HG03521 (cell line): ENCODE measurements at regions not wholly inside any gene's neighbourhood (a gene's known extent, or its start where the extent isn't known, plus 50 kb on each side); places are given as distances from the start of the nearest gene placed in this dataset.

Experiments used
- ATAC-seq: cut with Tn5 transposase; IDR thresholded peaks from one replicate; pipeline ENCODE4 v1.9.1; 2021; ENCODE audit warnings: mild to moderate bottlenecking, moderate library complexity; ENCODE audit not compliant: unreplicated experiment

GRCh38 chr14:38850664-38851063 is 252.4 kb downstream of the SEC23A start:
- no peak for ATAC-seq

GRCh38 chr14:38848243-38848935 is 254.6 kb downstream of the SEC23A start:
- ATAC-seq = no peak

DNA sequence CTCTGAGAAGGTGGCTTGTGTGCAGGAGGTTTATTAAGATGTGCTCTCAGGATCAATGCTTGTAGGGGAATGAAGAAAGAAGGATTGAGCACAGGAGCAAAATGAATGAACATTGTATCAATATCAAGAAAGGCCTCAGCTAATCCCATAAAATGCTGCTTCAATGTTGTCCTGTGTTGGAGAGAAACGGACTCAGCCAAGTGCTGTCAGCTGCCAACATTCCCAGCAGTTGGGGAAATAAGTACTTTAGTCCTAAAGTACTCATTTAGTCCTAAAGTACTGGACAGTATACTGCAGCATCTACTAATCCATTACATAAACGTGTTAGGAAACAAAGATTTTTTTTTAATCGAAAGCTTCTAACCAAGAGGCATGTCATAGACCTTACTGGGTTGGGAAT is 255.9 kb downstream of the SEC23A start:
- ATAC-seq = no peak

- no peak for ATAC-seq
These were observed 263.2 kb downstream of the SEC23A start for GRCh38 chr14:38839694-38840365.

- ATAC-seq = no peak
These were observed 264.1 kb downstream of the SEC23A start for GRCh38 chr14:38838979-38839323.

DNA sequence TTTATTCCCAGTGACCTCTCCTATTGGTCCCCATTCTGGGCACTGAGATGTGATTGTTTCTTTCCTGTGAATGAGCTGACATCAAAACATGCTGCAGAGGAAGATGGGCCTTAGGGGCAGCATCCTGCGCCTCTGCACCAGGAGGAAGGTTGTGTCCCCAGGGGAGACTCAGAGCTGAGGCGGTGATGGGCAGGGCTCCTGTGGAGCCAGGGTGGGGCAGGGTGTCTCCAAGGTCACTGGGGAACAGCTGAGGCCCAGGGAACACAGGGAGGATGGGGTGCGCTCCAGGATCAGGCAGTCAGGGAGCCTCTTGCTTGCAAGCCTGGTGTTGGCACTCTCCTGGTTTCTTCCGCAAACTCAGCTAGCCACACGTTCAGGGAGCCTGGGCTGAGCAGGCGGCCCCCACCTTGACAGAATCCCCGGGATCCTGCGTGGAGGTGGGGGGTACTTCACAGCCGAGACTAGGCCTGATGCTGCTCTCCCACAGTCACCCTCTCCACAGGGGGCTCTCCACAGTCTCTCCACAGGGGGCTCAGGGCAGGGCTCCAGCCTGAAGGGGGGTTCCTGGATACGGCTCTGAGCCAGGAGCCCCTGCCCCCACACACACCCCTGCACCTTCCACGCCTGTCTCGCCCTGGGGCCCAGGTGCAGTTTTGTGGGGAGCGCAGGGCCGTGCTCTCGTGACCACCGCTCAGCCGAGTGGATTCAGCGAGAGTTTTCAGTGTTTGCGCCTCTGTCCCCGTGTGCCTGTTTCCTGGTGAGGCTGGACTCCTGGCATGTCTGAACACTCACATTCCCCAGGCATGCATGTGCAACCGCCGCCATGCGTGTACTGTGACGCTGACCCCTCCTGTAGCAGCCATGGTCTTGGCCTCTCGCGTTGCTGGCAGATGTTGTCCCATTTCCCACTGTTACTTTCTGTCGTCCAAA is 264.7 kb downstream of the SEC23A start:
- no peak for ATAC-seq

DNA sequence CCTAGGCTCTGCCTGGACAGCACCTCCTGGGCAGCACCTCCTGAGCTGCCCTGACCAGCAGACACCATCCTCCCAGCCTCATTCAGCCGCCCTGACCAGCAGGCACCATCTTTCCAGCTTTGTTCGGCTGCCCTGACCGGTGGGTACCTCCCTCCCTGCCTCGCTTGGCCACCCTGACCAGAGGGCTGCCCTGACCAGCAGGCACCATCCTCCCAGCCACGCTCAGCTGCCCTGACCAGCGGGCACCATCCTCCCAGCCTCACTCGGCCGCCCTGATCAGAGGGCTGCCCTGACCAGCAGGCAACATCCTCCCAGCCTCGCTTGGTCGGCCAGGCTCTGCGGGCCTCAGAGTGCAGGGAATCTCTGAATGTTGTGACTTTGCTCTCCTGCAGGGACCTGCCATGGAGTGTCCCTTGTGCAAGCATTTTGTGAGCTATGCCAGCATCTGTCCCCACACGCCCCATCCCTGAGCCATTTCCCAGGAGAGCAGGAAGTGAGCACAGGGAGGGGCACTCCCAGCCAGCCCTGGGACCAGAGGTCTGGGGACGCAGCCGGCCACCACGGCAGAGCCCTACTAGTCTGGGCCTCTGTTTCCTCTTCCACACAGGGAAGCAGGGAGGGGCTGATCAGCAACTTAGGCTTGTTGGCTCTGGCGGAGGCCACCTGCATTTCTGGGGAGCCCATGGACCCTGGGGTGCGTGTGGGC is 265.5 kb downstream of the SEC23A start:
- ATAC-seq = no peak

DNA sequence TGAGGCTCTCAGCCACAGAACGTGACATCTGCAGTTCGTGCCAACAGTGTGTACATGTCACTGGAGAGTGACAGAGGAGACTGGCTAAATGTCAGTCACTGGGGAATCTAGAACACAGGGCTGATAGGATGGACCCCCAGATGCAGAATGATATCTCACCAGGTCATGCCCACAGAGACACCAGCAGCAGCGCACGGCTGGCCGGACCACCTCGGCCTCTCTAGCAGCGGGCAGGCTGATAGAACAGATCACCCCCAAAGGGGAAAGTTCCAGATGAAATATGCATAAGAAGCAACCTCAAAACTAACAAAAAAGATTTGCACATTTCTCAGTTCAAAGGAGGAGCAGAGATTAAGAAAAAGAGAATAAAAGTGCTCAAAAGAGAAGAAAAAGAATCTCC is 266.5 kb downstream of the SEC23A start:
- ATAC-seq = no peak

DNA sequence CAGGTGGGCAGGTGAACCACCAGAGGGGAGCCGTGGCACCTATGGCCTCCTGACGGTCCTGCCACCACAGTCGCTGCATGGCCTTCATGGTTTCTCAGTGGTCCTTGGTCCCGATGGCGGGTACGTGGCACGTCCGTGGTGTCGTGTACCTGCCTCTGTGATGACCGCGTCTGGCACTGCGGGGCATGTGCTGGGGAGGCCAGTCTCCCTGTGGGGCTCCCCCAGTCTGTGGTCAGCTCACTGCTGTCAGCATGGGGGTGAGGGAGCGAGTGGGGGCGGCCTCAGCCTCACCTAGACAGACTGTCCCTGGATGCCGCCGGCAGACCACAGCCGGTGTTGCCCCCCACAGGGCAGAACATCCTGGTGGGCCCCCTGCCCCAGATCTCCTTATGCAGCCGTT is 267.2 kb downstream of the SEC23A start:
- ATAC-seq = no peak

- no peak for ATAC-seq
These were observed 274.7 kb downstream of the SEC23A start for GRCh38 chr14:38828183-38828827.

DNA sequence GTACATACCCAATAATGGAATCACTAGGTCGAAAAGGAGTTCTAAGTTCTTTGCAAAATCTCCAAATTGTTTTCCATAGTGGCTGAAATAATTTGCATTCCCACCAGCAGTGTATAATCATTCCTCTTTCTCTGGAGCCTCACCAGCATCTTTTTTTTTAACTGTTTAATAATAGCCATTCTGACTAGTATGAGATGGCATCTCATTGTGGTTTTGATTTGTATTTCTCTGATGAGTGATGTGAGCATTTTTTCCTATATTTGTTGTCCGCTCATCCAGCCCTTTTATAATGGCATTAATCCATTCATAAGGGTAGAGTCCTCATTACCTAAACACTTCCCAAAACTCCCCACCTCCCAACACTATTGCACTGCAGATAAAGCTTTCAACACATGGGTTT is 278.3 kb downstream of the SEC23A start:
- no peak for ATAC-seq

DNA sequence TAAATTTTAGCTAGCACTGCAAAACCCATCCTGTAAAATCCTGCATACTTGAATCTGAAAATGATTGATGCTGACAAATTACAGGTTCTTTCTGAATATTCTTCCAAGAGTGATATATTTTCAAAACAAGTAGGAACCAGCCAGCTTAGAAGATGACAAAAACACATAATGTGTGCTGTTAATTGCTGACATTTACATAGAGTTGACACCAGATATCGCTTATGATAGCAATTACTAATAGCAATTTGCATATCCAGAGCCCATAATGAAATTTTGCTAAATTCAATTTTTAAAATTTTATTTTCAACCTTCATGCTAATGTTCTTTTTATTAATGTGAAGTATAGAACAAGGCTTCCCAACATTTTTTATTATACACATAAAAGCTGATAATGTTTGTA is 284.5 kb downstream of the SEC23A start:
- ATAC-seq = no peak

DNA sequence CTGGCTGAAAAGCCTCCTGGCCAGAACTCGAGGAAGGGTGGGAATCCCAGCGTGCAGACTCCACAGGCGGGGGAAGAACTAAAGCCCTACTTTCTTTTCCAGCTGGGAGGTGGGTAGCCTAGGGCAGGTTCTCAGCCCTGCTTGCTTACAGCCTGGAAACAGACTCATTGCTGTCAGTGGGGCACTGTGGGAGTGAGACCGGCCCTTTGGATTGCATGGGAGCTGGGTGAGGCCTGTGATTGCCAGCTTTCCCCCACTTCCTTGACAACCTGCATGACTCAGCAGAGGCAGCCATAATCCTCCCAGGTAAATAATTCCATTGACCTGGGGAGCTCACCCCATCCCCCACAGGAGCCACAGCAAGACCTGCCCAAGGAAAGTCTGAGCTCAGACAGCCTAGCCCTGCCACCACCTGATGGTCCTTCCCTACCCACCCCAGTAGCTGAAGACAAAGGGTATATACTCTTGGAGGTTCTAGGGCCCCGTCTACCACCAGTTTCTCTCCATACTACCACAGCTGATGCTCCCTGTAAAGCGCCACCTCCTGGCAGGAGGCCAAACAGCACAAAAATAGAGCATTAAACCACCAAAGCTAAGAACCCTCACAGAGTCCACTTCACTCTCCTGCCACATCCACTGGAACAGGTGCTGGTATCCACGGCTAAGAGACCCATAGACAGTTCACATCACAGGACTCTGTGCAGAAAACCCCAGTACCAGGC is 294.1 kb downstream of the SEC23A start:
- ATAC-seq = no peak

- ATAC-seq = no peak
These were observed 303.4 kb downstream of the SEC23A start for GRCh38 chr14:38799671-38800070.

- ATAC-seq = no peak
These were observed 308.4 kb downstream of the SEC23A start for GRCh38 chr14:38794677-38795076.

DNA sequence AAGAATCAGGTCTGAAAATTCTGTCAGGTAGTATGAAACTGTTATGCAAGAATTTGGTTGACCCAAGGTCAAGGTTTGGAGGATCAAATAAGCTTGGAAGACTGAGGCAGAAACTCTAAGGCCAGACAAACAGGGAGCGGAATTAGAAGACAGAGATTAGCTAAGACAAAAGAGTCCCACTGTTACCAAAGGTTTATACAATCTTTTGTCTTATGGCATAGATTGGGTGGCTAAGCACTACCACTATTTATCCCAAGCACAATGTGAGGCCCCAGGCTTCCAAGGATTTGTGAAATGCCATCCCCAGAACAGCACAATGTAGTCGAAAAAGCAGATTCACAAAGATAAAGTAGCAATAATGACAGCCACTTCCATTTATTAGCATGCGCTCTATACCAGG is 311.2 kb downstream of the SEC23A start:
- ATAC-seq = no peak

DNA sequence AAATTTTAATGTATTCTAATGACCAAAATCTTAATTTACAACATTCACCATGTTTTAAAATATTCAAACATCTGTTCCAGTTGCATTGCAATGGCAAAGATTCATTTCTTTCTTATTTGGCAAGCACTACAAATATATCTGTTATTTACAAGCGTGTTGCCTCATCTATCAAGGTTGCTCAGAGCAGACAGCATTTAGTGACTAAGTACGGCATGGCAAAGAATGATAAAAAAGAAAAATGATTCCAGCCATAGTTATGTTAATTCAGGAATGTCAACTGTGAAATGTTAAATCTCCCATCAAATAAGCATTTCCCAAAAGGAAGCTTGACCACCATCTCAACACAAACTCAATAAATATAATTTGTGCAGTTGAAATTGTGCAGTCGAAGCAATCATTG is 312.1 kb downstream of the SEC23A start:
- ATAC-seq = no peak

GRCh38 chr14:38789805-38790204 is 313.2 kb downstream of the SEC23A start:
- no peak for ATAC-seq

- ATAC-seq = no peak
These were observed 315.0 kb downstream of the SEC23A start for GRCh38 chr14:38788060-38788459.

DNA sequence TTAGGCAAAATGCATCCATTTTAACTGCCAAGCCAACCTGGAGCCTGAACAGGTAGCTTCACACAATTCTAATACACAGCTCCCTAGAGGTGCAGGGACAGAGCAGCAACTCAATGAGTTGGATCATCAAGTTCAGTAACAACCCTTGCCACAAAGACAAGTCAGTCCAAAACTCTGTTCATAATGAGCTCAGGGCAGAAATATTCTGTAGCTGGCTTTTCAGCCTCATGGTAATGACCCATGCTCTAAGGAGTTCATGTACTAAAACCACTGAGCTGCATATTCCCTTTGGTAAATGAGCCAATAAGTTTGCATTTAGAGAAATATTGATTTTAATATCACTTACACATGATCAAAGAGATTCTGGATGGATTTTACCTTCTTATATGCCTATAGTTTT is 316.1 kb downstream of the SEC23A start:
- ATAC-seq = no peak
